IPS DF 19.7 (cell line): ENCODE measurements at regions not wholly inside any gene's neighbourhood (a gene's known extent, or its start where the extent isn't known, plus 50 kb on each side); places are given as distances from the start of the nearest gene placed in this dataset.
"Not testable (repeated sequence)": the region's sequence is repeated elsewhere in the genome, so short reads cannot be mapped to it uniquely, and the experiment has no call there.

Experiments used
- DNase-seq: peaks from one replicate; pipeline ENCODE4 v3.0.0-alpha.2; 2013; ENCODE audit warnings: low read depth, low spot score

GRCh38 chr1:223992456-223993246, 121.3 kb upstream of the FBXO28 start:
- peak; percentile 89 for DNase-seq

GRCh38 chr1:223991297-223991857, 122.5 kb upstream of the FBXO28 start:
- DNase-seq = not testable (repeated sequence)

GRCh38 chr1:223961985-223962384, 116.2 kb upstream of the TP53BP2 start:
- DNase-seq = not testable (repeated sequence)

GRCh38 chr1:223952801-223953200, 107.1 kb upstream of the TP53BP2 start:
- not testable (repeated sequence) for DNase-seq

- DNase-seq = not testable (repeated sequence)
These were observed 105.8 kb upstream of the TP53BP2 start for GRCh38 chr1:223951551-223951950.

- DNase-seq = not testable (repeated sequence)
These were observed 104.2 kb upstream of the TP53BP2 start for GRCh38 chr1:223949944-223950343.

GRCh38 chr1:223948041-223948440, 102.3 kb upstream of the TP53BP2 start:
- DNase-seq = not testable (repeated sequence)

GRCh38 chr1:223936592-223936991, 90.8 kb upstream of the TP53BP2 start:
- DNase-seq = not testable (repeated sequence)

GRCh38 chr1:223931476-223931875, 85.7 kb upstream of the TP53BP2 start:
- DNase-seq = not testable (repeated sequence)

- DNase-seq = not testable (repeated sequence)
These were observed 75.1 kb upstream of the TP53BP2 start for GRCh38 chr1:223920805-223921204.

GRCh38 chr1:223915476-223915875, 69.7 kb upstream of the TP53BP2 start:
- DNase-seq = not testable (repeated sequence)

- DNase-seq = not testable (repeated sequence)
These were observed 68.0 kb upstream of the TP53BP2 start for GRCh38 chr1:223913715-223914114.

- not testable (repeated sequence) for DNase-seq
These were observed 62.3 kb upstream of the TP53BP2 start for GRCh38 chr1:223907943-223908587.

- DNase-seq = not testable (repeated sequence)
These were observed 57.5 kb upstream of the TP53BP2 start for GRCh38 chr1:223903221-223903620.

GRCh38 chr1:223899775-223900174, 54.0 kb upstream of the TP53BP2 start:
- not testable (repeated sequence) for DNase-seq

GRCh38 chr1:223897097-223897496, 51.4 kb upstream of the TP53BP2 start:
- not testable (repeated sequence) for DNase-seq

GRCh38 chr1:223895950-223896349, 50.2 kb upstream of the TP53BP2 start:
- DNase-seq = not testable (repeated sequence)
